Cardiac fibroblast (primary cell): ENCODE measurements at regions not wholly inside any gene's neighbourhood (a gene's known extent, or its start where the extent isn't known, plus 50 kb on each side); places are given as distances from the start of the nearest gene placed in this dataset.
"Not testable (repeated sequence)": the region's sequence is repeated elsewhere in the genome, so short reads cannot be mapped to it uniquely, and the experiment has no call there.

ENCODE experiments used
- DNase-seq, 2 donors: peaks; one replicate each; pipeline versions ENCODE4 v3.0.0 to v3.0.0-alpha.2; 2010; ENCODE audit warnings: low read depth in 2 of 2
- H3K4me3 ChIP-seq, 2 donors: replicated peaks in 1 of 2; 1 replicate in 1 of 2; 2 replicates in 1 of 2; pipeline ENCODE4 v1.5.1; 2011; ENCODE audit warnings: low read depth in 2 of 2, low read length in 2 of 2, mild to moderate bottlenecking in 2 of 2, moderate library complexity in 1 of 2
- CTCF ChIP-seq: IDR thresholded peaks from one replicate; pipeline ENCODE4 v1.5.1; 2011; ENCODE audit warnings: low read depth, mild to moderate bottlenecking, low read length, inconsistent platforms

GRCh38 chr9:96100385-96101300 is 201.3 kb downstream of the HSD17B3 start:
- DNase-seq: no peak
- TF ChIP-seq CTCF: no peak
- no peak overlapping the region for H3K4me3 ChIP-seq

- not testable (repeated sequence) for H3K4me3 ChIP-seq
These were observed 211.3 kb downstream of the HSD17B3 start for GRCh38 chr9:96090630-96091029.

DNA sequence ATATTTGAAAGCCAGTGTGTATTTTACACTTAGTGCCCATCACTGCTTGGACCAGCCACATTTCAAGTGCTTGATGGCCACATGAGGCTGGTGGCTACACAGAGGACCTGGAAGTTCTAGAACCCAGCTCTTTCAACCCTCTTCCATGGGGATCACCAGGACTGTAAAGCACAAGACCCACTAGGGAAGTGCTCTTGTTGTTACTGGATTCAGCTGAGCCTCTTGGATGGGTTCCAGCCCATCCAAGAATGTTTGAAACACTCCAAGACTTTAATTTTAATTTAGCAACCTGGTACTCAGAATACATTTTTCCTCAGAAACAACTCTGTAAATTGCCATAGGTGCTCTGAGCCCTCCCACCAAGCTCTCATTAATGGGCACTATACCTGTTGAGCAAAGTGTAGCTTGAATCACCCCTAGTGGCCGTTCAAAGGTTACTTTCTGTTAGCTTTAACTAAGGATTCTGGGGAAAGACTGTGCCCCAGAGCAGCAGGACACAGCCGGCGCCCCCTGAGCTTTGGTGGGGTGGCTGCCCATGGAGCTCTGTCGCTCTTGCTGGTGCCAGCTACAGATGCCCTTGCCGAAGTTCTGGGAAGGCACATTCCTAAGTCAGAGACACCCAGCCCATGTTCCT is 212.4 kb downstream of the HSD17B3 start:
- DNase-seq: no peak
- no peak for TF ChIP-seq CTCF
- no peak overlapping the region for H3K4me3 ChIP-seq

More at GRCh38 chr9:96090630-96091029, 211.3 kb downstream of the HSD17B3 start:
- DNase-seq: not testable (repeated sequence)

GRCh38 chr9:96088510-96088909 is 213.0 kb downstream of the ERCC6L2 start:
- H3K4me3 ChIP-seq: no peak overlapping the region
- TF ChIP-seq CTCF: no peak
- no peak for DNase-seq

DNA sequence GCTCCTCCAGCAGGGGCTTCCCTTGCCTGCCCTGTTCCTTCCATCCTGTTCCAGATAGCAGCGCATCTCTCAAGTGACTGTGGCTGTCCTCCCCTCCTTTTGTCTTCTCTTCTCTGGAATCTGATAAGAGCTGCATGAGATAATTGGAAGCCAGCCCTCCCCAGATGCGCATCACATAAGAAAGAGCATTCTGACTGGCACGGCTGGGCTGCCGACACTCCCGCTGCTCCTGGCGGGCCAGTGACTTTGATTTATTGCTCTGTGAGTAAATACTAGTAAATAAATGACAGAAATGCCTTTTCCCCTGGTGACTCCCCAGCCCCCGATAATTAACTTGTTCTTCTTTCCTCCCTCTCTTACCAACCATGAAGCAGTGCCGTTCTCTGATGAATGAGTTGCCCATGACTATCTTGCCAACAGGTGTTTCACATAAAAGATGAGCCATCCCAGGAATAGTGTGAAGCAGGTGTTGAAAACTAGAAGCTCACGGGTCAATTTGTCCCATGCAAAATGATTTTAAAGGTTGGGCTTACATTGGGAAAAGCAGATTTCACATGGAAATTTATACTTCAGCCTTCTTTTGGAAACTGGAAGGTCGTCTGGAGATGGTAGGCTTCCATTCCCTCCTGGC is 212.3 kb downstream of the ERCC6L2 start:
- no peak for DNase-seq
- TF ChIP-seq CTCF: no peak
- no peak overlapping the region for H3K4me3 ChIP-seq

- H3K4me3 ChIP-seq: no peak overlapping the region
- no peak for DNase-seq
- TF ChIP-seq CTCF: no peak
These were observed 211.6 kb downstream of the ERCC6L2 start for GRCh38 chr9:96086936-96087571.
